HG03045 (cell line): ENCODE measurements at regions not wholly inside any gene's neighbourhood (a gene's known extent, or its start where the extent isn't known, plus 50 kb on each side); places are given as distances from the start of the nearest gene placed in this dataset.
"Not testable (repeated sequence)": the region's sequence is repeated elsewhere in the genome, so short reads cannot be mapped to it uniquely, and the experiment has no call there.

Experiments used
- ATAC-seq: cut with Tn5 transposase; IDR thresholded peaks from one replicate; pipeline ENCODE4 v1.9.1; 2021; ENCODE audit warnings: mild to moderate bottlenecking, moderate library complexity; ENCODE audit not compliant: unreplicated experiment

GRCh38 chr1:90864681-90865080 lies 147.6 kb upstream of the BARHL2 start:
- no peak for ATAC-seq

DNA sequence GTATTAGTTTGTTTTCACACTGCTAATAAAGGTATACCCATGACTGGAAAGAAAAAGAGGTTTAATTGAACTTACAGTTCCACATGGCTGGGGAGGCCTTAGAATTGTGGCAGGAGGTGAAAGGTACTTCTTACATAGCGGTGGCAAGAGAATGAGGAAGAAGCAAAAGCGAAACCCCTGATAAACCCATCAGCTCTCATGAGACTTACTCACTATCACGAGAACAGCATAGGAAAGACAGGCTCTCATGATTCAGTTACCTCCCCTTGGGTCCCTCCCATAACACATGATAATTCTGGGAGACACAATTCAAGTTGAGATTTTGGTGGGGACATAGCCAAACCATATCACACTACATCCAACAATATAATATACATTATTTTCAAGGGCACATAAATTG lies 145.7 kb upstream of the BARHL2 start:
- no peak for ATAC-seq

DNA sequence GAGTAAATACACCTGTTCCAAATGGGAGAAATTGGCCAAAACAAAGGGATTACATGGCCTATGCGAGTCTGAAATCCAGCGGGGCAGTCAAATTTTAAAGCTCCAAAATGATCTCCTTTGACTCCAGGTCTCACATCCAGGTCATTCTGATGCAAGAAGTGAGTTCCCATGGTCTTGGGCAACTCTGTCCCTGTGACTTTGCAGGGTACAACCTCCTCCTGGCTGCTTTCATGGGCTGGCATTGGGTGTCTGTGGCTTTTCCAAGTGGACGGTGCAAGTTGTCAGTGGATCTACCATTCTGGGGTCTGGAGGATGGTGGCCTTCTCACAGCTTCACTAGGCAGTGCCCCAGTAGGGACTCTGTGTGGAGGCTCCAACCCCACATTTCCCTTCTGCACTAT lies 144.3 kb upstream of the BARHL2 start:
- ATAC-seq, result not testable (repeated sequence)

GRCh38 chr1:90856463-90857007 lies 139.4 kb upstream of the BARHL2 start:
- ATAC-seq, result no peak

DNA sequence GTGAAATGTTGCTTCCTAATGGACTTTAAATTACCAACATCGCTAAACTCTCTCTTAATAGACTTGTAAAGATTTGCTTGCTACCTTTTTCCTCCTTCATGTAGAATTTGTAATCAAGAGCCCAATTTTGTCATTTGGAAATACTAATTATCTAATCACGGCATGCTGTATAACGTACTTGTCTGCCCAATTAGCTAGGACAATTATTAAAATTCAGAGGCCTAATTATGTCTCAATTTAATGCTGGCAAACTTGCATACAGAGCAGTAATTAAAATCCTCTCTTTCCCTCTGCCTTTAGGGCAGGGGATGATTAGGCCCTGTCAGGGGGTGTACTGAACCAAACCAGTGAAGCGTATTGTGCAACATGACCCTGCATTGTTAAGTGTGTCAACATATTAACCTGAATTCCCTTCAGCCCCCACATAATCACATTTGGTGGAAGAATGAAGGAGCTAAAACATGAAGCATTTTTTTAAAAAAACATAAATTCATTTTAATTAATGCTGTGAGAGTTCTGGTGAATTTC lies 137.4 kb upstream of the BARHL2 start:
- no peak for ATAC-seq

DNA sequence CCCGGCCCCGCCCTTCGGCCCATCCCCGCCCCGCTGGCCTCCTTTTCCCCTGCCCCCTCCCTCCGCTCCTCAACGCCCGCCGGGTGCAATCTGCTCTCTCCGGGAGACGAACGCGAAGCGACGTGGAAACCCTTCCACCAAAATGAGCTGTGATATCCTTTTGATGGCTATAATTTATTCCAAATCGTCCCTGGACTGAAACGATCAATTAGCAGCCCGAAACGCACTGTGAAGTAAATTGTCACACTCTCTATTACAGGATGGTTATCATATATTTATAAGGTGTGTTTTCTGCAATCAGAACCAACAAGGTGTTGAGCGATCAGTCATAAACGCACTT lies 134.6 kb upstream of the BARHL2 start:
- ATAC-seq, result no peak

GRCh38 chr1:90850898-90851710 lies 134.0 kb upstream of the BARHL2 start:
- peak; percentile 99 for ATAC-seq

DNA sequence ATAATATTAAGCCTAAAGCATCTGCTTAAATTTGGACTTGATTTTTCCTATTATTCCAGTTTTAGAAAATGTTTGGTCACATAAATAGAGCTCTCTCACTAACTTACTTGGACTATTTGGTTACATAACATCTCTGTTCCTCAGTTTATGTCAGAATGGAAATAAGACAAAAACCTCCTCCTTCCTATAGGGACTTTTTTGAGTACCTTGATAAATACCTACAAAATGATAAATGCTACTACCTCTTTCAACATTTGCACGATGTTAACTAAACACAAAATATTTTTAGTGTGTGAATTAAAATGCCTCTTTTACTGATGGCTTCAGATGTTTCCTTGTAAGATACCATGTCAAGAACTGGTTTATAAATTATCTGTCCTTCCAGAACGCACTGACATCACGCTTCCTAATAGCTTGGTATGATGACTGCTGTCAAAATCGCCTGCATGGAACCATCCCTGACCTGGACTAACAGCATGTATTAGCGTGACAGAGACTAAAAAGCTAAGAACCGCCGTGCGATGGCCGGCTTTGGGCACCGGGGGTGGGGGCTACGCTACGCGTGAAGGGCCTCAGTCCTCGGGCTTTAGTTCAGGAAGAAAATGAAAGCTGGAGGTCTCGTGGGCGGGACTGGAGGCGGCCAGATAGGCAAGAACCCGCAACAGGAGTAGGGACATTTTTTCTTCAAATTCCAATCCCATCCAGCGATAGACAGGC lies 133.2 kb upstream of the BARHL2 start:
- ATAC-seq, result no peak

GRCh38 chr1:90841473-90841872 lies 124.4 kb upstream of the BARHL2 start:
- ATAC-seq, result no peak

GRCh38 chr1:90840352-90840751 lies 123.2 kb upstream of the BARHL2 start:
- no peak for ATAC-seq

DNA sequence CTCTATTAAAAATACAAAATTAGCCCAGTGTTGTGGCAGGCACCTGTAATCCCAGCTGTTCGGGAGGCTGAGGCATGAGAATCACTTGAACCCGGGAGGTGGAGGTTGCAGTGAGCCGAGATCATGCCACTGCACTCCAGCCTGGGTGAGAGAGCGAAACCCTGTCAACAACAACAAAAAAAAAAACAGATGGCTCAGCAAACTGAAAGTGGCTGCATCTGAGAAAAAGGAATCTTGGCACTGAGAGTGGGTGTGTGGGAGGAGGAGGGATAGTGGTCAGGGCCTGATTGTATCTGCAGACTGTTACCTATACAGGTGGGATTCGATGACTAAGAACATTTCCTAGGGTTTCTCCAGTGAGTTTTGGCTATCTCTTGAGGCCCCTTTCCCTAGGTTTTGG lies 122.2 kb upstream of the BARHL2 start:
- ATAC-seq, result no peak

DNA sequence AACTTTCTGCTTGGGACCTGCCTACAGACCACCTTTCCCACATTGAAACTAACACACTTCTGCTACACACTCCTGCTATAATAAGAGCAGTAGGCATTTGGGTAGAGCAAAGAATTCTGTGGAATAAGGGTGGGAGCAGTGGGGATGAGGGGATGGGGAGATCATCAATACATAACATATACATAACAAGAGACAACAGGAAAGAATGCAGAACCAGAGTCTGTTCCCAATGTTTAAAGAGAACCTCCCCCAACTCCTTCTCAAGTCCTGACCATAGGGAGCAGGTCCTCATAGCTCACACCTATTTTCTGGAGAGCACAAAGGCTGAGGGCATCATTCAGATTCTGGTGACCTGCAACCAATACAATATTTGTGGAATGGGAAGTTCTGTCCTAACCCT lies 121.6 kb upstream of the BARHL2 start:
- no peak for ATAC-seq

- ATAC-seq, result no peak
Observed at GRCh38 chr1:90837420-90837819, 120.3 kb upstream of the BARHL2 start.

DNA sequence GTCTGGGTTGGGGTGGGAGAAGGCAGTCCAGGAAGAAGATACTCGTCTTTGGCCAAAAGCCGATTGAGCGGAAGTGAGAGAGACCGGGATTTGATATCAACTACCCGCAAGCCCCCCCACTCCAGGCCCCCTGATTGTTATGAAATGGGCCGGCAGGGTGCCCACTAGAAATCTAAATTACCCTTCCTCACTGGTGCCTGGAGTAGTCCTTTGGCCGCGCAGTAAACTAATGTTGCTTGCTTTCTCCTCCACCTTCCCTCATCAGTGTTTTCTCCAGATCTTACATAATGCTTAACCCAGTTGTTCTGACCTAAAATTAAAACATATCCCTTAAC lies 119.2 kb upstream of the BARHL2 start:
- ATAC-seq, result no peak

DNA sequence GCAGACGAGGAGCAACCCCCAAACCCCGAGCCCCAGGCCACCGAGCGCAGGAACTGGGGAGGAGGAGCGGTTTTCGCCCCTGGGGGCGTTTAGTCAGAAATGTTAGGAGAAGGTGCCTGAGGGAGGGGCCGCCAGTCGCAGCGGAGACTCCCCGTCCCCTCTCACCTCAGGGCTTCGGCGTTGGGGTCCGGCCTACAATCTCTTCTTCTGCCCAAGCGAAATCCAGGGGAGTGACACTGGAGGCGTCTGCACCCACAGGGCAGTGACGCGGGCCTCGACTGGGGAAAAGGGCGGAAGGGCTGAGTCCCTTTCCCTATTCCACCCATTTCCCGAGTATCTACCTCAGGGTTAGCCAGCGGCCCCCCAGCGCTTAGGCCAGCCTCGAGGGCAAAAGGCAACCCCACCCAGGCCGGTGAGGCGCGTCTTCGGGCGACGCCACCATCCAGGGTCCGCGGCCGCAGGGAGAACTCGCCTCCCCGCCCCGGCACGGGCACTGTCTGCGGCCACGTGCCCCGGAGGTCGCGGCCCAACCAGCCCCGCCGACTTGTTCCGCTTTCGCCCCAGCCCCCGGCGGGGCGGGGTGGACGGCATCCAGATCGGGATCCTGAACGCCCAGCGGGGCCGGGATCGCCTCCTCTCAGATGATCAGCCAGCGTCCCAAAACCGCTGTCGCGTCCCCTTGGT lies 118.7 kb upstream of the BARHL2 start:
- no peak for ATAC-seq

GRCh38 chr1:90834886-90835660 lies 118.0 kb upstream of the BARHL2 start:
- no peak for ATAC-seq

DNA sequence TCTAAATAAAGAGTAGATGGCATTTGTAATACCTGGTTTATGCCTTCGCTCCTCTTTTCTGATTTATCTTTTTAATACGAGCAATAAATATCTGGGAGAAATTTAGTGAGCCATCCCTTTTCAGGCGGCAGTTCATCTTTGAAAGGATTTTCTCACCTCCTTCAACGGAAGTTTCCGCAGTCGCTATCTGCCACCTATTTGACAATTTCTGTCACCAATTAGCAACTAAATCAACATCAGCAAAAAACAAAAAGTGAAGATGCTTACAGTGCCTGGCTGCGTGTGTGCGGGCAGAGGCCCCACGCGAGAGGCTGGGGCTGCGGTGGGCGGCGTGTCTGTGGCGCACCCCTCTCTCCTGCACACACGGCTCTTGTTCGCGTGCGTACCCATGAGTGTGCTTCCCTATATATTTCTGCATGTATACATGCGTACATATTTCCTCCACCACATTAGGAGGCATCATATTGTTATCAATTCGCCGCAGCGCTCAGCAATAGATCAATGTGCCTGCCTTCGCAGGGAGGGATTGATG lies 117.3 kb upstream of the BARHL2 start:
- ATAC-seq, result no peak

- ATAC-seq, result no peak
Observed at GRCh38 chr1:90833466-90834110, 116.5 kb upstream of the BARHL2 start.

- no peak for ATAC-seq
Observed at GRCh38 chr1:90831910-90832309, 114.8 kb upstream of the BARHL2 start.

DNA sequence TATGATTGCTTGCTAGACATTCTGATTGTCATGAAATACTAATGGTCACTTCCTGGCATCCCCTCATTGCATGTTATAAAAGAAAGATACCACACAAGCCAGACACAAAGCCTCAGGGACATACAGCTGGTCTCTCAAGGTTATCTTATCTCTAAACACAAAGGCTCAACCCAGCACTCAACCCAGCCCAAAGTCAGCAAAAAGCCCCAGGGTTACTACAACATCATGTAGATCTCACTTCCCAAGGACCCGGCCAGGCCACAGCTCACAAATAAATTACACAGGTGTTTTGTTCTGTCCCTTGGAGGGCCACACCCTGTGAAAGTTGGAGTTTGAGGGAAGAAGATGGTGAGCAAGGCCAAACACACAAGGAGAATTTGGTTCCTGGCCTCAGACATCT lies 109.7 kb upstream of the BARHL2 start:
- no peak for ATAC-seq
